Parathyroid adenoma (tissue), 2 donors: ENCODE measurements at regions not wholly inside any gene's neighbourhood (a gene's known extent, or its start where the extent isn't known, plus 50 kb on each side); places are given as distances from the start of the nearest gene placed in this dataset.

Experiments
- H2AFZ ChIP-seq: fragments of 300-600 bp; sonication (generic); one replicate; pipeline ENCODE4 v1.7.0; 2017; ENCODE audit warnings: antibody characterized with exemption, mild to moderate bottlenecking
- H3K27ac ChIP-seq: fragments of 300-600 bp; sonication (generic); one replicate; pipeline ENCODE4 v1.7.0; 2017
- H3K27me3 ChIP-seq: fragments of 300-600 bp; sonication (generic); one replicate; pipeline ENCODE4 v1.7.0; 2017; ENCODE audit warnings: low read length; ENCODE audit not compliant: control insufficient read depth, insufficient read depth
- H3K36me3 ChIP-seq: fragments of 300-600 bp; sonication (generic); one replicate; pipeline ENCODE4 v1.7.0; 2017; ENCODE audit warnings: low read length; ENCODE audit not compliant: control insufficient read depth, insufficient read depth
- H3K4me1 ChIP-seq: fragments of 300-600 bp; sonication (generic); one replicate; pipeline ENCODE4 v1.7.0; 2017; ENCODE audit warnings: control low read depth
- H3K4me2 ChIP-seq: fragments of 300-600 bp; sonication (generic); one replicate; pipeline ENCODE4 v1.7.0; 2017; ENCODE audit warnings: low read length
- H3K4me3 ChIP-seq: fragments of 300-600 bp; sonication (generic); one replicate; pipeline ENCODE4 v1.7.0; 2017; ENCODE audit warnings: low read depth, low read length
- H3K79me2 ChIP-seq: fragments of 300-600 bp; sonication (generic); one replicate; pipeline ENCODE4 v1.7.0; 2017; ENCODE audit warnings: control low read depth
- H3K9ac ChIP-seq: fragments of 300-600 bp; sonication (generic); one replicate; pipeline ENCODE4 v1.7.0; 2017; ENCODE audit warnings: mild to moderate bottlenecking
- H3K9me3 ChIP-seq: fragments of 300-600 bp; sonication (generic); one replicate; pipeline ENCODE4 v1.7.0; 2017; ENCODE audit warnings: low read length; ENCODE audit not compliant: control insufficient read depth
- TF ChIP-seq, protein P1 (sequence below): fragments of 300-600 bp; sonication (generic); IDR thresholded peaks from one replicate; pipeline ENCODE4 v1.7.0; 2017; ENCODE audit warnings: antibody characterized with exemption, mild to moderate bottlenecking
- donor health status: primary hyperparathyroidism.

DNA sequence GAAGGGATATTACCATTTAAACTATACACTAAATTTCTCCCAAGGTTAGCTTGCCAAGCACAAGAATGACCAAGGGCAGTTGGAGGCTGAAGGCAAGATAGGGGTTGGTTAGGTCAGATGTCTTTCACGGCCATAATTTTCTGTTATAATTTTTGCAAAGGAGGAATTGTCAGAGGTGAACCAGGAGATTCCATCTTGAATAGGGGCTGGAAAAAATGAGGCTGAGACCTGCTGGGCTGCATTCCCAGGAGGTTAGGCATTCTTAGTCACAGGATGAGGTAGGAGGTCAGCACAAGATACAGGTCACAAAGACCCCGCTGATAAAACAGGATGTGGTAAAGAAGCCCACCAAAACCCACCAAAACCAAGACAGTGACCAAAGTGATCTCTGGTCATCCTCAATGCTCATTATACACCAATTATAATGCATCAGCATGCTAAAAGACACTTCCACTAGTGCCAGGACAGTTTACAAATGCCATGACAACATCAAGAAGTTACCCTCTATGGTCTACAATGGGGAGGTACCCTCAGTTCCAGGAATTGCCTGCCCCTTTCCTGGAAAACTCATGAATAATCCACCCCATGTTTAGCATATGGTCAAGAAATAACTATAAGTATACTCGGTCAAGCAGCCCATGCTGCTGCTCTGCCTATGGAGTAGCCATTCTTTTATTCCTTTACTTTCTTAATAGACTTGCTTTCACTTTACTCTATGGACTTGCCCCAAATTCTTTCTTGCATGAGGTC lies 371.8 kb upstream of the SULF2 start:
- no peak overlapping the region for H3K4me3 ChIP-seq

GRCh38 chr20:48156521-48156920 lies 371.2 kb upstream of the SULF2 start:
- TF ChIP-seq, protein P1, sequence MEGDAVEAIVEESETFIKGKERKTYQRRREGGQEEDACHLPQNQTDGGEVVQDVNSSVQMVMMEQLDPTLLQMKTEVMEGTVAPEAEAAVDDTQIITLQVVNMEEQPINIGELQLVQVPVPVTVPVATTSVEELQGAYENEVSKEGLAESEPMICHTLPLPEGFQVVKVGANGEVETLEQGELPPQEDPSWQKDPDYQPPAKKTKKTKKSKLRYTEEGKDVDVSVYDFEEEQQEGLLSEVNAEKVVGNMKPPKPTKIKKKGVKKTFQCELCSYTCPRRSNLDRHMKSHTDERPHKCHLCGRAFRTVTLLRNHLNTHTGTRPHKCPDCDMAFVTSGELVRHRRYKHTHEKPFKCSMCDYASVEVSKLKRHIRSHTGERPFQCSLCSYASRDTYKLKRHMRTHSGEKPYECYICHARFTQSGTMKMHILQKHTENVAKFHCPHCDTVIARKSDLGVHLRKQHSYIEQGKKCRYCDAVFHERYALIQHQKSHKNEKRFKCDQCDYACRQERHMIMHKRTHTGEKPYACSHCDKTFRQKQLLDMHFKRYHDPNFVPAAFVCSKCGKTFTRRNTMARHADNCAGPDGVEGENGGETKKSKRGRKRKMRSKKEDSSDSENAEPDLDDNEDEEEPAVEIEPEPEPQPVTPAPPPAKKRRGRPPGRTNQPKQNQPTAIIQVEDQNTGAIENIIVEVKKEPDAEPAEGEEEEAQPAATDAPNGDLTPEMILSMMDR = no peak
- Histone ChIP-seq H3K4me3 (no peak overlapping the region), H3K36me3 (no peaks in the 10 kb centered on the region), H3K9me3 (no peaks in the 10 kb centered on the region), H3K79me2 (no peaks in the 10 kb centered on the region), H3K4me1 (no peaks in the 10 kb centered on the region), H2AFZ (no peak overlapping the region), H3K27me3 (no peaks in the 10 kb centered on the region), H3K4me2 (no peak overlapping the region), H3K9ac (no peak overlapping the region), H3K27ac (no peak overlapping the region)

More for the DNA sequence above, 371.8 kb upstream of the SULF2 start:
- Histone ChIP-seq H3K9me3 (no peaks in the 10 kb centered on the region), H2AFZ (no peak overlapping the region), H3K27me3 (no peaks in the 10 kb centered on the region), H3K9ac (no peak overlapping the region), H3K4me2 (no peak overlapping the region), H3K27ac (no peak overlapping the region), H3K4me1 (no peaks in the 10 kb centered on the region), H3K79me2 (no peaks in the 10 kb centered on the region), H3K36me3 (no peaks in the 10 kb centered on the region)
- TF ChIP-seq, protein P1 = no peak

DNA sequence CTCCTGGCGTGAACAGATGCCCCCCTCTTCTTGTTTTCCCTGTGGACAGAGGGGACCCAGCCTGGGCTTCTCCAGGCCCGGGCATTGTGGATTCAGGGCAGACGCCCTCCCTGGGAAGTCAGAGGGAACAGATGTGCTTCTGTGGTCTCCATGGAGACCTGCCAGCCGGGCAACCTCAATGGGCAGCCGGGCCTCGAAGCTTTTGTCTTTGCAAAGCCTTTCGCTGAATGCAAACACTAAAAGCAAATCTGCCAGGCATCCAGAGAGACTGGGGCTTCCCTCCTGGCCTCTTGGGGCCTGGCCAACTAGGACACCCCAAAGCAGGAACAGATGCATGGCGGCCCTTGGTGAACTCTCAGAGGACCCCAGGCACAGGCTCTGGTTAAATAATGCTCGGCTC lies 370.0 kb upstream of the SULF2 start:
- Histone ChIP-seq H3K79me2 (no peaks in the 10 kb centered on the region), H3K36me3 (no peaks in the 10 kb centered on the region), H3K4me2 (no peak overlapping the region), H3K27ac (no peak overlapping the region), H3K4me1 (no peaks in the 10 kb centered on the region), H3K9ac (no peak overlapping the region), H3K27me3 (no peaks in the 10 kb centered on the region), H3K4me3 (no peak overlapping the region), H3K9me3 (no peaks in the 10 kb centered on the region), H2AFZ (no peak overlapping the region)
- TF ChIP-seq, protein P1 = no peak

DNA sequence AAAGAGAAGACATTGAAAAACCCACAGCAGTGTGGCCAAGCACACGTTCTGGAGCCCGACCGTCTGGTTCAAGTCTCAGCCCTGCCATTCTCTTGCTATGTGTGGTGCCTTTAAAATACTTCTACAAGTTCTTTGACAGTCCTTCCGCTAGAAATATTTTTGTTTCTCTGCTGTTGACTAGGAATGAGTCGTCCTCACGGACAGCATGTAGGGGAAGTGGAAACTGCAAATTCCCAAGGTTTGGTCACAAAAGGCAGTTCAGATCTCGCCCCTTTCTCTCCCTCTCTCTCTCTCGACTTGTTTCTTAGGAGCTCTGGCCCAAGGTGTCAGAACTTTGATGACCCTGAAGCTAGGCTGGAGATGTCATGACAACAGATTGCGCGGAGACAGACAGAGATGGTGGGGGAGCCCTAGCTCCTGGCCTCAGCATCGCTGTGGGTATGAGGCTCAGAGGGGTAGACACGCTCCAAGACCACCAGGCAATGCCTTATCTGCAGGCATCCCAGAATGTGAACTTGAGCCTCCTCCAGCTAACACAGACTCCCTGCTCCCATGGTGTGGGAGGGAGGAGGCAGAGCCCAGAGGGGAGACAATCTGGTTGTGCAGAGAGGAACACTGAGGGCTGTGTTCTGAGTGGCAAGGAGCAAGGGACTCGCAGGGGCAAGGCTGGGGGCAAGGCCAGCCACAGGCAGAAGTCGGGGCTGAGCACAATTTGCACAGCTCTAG lies 368.9 kb upstream of the SULF2 start:
- Histone ChIP-seq H3K4me1 (no peaks in the 10 kb centered on the region), H3K79me2 (no peaks in the 10 kb centered on the region), H3K27me3 (no peaks in the 10 kb centered on the region), H3K9me3 (no peaks in the 10 kb centered on the region), H3K36me3 (no peaks in the 10 kb centered on the region), H2AFZ (no peak overlapping the region), H3K4me3 (no peak overlapping the region), H3K4me2 (no peak overlapping the region), H3K27ac (no peak overlapping the region), H3K9ac (no peak overlapping the region)
- TF ChIP-seq, protein P1 = no peak
